Stimulated activated CD8-positive, alpha-beta memory T cell treated with anti-CD3 and anti-CD28 coated beads, Interleukin-12 subunit alpha, Interleukin-12 subunit beta, amount 100 ng/mL, for 1 hour (primary cell): ENCODE measurements at regions not wholly inside any gene's neighbourhood (a gene's known extent, or its start where the extent isn't known, plus 50 kb on each side); places are given as distances from the start of the nearest gene placed in this dataset.
"Not testable (repeated sequence)": the region's sequence is repeated elsewhere in the genome, so short reads cannot be mapped to it uniquely, and the experiment has no call there.

ENCODE experiments used
- DNase-seq: peaks from one replicate; pipeline ENCODE4 v3.0.0-alpha.2; 2020; ENCODE audit warnings: low read depth

DNA sequence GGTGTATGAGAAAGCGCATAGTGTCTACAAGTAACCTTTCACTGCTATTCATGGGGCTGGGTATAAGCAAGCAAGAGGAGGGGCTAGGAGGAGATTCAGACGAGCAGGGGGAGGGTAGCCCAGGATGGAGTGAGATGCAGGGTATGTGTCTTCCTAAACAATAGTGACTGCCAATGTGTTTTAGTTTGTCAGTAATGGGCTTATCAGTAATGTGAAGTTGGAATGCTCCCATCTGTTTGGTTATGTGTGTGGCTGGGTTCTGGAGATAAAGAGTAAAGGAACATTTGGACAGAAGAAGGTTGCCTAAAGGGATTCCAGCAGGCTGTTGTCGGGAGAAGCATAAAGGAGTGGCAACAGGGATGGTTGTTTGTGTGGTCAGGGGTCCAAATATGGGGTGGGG lies 62.7 kb upstream of the EZR start:
- DNase-seq = not testable (repeated sequence)

DNA sequence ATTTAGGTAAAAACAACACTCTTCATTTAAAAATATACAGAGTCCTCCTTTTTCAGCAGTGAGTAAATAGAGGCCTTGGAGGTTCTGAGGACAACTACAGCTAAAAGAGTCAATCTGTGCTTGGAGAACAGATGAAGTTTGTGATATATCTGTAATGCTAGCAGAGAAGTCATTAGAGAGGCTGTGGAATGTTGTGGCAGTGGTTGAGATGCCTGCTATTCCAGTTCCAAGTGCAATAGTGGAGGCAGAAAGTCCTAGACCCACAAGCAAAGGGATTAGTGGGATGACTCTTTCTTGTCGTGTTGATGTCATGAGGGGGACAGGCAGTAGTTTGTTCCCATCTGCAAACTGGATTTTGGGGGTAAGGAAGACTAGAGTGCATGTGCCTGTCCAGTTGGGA lies 62.1 kb upstream of the EZR start:
- not testable (repeated sequence) for DNase-seq

DNA sequence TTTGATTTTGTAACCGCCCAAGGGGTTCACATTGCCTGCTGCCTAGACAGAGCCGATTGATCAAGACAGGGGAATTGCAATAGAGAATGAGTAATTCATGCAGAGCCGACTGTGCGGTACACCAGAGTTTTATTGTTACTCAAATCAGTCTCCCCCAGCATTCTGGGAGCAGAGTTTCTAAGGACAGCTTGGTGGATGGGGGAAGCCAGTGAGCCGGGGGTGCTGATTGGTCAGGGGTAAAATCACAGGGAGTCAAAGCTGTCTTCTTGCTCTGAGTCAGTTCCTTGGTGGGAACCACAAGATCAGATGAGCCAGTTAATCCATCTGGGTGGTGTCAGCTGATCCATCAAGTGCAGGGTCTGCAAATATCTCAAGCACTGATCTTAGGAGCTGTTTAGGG lies 60.0 kb upstream of the EZR start:
- no peak for DNase-seq

DNA sequence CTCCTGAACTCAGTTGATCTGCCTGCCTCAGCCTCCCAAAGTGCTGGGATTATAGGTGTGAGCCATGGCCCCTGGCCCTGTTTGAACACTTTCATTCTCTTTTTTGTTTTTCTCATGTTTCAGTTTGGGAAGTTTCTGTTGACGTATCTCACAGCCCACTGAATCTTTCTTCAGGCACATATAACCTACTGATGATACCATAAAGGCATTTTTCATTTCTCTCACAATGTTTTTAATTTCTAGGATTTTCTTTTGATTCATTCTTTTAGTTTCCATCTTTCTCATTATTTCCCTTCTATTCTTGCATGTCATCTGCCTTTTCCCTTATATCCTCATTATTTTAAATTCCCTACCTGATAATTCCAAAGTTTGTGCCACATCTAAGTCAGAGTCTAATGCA lies 58.5 kb upstream of the EZR start:
- no peak for DNase-seq

DNA sequence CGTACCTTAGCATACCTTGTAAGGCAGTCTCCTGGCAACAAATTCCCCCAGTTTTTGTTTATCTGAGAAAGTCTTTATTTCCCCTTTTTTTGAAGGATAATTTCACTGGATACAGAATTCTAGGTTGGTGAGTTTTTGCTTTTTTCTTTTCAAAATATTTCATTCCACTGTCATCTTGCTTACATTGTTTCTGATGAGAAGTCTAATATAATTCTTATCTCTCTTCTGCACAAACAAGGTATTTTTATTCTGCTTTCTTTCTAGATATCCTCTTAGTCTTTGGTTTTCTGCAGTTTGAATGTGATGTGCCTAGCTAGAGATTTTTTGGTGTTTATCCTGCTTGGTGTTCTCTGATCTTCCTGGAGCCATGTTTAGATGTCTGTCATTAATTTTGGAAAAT lies 57.7 kb upstream of the EZR start:
- DNase-seq = no peak

DNA sequence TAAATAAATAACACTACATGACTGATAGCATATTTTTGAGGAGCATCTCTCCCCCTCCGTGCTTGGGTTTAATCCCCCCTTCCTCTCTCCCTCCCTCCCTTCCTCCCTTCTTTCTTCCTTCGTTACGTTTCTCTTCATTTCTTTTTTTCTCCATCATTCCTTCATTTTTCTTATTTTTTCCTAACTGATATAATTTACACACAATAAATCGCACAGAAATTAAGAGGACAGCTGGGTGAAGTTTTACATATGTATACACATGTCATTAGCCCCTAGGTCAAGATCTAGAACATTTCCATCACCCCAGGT lies 51.4 kb upstream of the EZR start:
- no peak for DNase-seq

DNA sequence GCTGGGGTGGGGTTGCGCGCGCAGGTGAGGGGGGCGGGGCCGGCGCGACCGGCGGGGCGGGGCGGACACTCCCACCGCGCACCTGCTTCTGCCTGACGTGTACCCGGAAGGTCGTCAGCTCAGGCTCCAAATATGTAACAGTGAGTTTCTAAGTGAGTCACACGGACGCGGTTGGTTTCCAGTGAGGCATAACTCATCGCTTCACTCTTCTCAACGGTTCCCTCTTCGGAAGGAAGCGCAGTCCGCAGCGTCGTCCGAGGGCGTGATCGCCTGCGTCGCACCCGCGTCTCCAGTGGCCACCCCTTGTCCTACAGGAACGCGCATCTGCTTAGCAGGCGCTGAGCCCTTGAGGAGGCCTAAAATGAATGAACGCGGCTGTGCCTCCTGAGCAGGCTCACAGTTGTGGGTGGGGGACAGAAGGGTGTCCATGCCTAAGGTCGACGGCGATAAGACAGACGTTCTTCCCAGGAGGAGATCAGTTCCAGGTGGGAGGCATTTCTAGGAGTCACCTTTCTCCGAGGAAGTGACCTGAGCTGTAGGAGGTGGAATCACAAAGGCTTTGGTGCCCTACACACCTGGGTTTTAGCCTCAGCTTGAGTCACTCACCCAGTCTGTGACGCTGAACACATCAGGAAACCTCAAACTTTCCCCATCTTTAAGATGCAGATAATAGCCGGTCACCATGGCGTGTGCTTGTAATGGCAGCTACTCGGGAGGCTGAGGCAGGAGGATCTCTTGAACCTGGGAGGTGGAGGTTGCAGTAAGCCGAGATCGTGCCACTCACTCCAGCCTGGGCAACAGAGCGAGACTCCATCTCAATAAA lies 50.9 kb upstream of the EZR start:
- peak; percentile 93 for DNase-seq

DNA sequence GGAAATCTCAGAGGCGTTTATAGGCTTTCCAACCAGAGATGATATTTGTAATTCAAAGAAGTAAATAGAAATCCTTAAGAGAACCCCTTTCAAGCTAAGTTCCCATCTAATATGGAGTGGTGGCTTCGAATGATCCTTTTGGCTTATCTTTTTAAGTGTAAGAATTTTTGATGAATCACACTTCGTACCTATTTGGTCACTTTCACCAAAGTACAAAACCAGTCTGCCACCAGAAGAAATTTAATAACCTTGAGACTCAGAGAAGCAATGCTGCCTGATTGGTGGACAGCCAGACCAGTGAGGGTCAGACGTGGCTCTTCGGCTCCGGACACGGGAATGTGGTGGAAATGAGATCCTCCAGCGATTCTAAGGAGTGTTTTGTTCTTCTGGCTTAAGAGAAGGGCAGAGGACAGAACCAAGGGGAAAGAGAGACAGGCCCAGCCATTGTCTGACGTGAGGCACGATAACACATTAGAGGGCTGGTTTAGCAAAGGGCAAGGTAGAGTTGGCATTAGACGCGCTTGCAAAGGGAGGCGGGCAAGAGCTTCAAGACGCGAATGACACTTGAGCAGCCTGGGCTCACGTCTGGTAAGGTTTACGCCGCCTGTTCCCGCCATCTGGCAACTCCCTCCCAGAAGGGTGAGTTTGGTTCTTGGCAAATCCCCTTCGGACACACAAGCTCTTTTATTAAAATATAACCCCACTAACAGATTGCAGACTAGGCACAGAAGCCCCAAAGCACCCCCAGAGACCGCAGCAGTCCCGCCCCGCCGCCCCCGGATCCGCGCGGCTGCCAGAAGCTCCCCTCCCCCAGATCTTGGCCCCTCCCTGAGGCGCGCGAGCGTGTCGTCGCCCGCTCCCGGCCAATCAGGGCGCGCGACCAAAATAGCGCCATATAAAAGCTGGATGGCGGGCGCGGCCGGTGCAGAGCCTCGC lies 50.0 kb upstream of the EZR start:
- no peak for DNase-seq
